Transverse colon (tissue), 3 donors: ENCODE measurements at regions not wholly inside any gene's neighbourhood (a gene's known extent, or its start where the extent isn't known, plus 50 kb on each side); places are given as distances from the start of the nearest gene placed in this dataset.

Experiments used
- CTCF ChIP-seq, 5 experiments: fragments of 200-600 bp in 3 of 5; fragments of 450-650 bp in 2 of 5; sonication (generic) in 3 of 5; IDR thresholded peaks; 1 replicate in 2 of 5; 2 replicates in 3 of 5; pipeline ENCODE4 v1.5.1; 2016 to 2017; ENCODE audit warnings: antibody characterized with exemption in 5 of 5, inconsistent platforms in 3 of 5, mild to moderate bottlenecking in 2 of 5, moderate library complexity in 1 of 5
- EP300 ChIP-seq: sonication (generic); formaldehyde crosslinking; IDR thresholded peaks from one replicate; pipeline ENCODE4 v1.6.1; 2017; ENCODE audit warnings: antibody characterized with exemption, low read depth
- POLR2A ChIP-seq: fragments of 450-650 bp; IDR thresholded peaks from one replicate; pipeline ENCODE4 v1.6.1; 2016; ENCODE audit warnings: antibody characterized with exemption, mild to moderate bottlenecking, moderate library complexity

DNA sequence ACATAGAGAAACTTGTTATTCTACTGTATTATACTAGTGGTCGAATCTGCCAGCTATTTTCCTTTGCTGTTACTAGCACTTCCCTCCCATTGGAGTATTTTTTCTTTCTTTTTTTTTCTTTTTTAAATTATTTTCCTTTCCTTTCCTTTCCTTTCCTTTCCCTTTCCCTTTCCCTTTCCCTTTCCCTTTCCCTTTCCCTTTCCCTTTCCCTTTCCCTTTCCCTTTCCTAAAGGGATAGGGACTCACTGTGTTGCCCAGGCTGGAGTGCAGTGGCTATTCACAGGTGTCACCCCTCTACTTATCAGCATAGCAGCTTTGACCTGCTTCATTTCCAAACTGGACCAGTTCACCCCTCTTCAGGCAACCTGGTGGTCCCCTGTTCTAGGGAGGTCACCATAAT is 212.6 kb upstream of the SP4 start:
- TF ChIP-seq CTCF (IDR thresholded peaks at IDR 0.05) (no peak), POLR2A (no peak), EP300 (no peak)
